Epithelial cell of proximal tubule (primary cell): ENCODE measurements at regions not wholly inside any gene's neighbourhood (a gene's known extent, or its start where the extent isn't known, plus 50 kb on each side); places are given as distances from the start of the nearest gene placed in this dataset.

Experiments
- DNase-seq: peaks from one replicate; pipeline ENCODE4 v3.0.0-alpha.2; 2011; ENCODE audit warnings: low read depth
- H3K4me3 ChIP-seq: 2 replicates; pipeline ENCODE4 v1.5.1; 2011; ENCODE audit warnings: low read depth, mild to moderate bottlenecking, low read length
- TF ChIP-seq, protein P1 (sequence below): conservative IDR thresholded peaks from 2 replicates; pipeline ENCODE4 v1.5.1; 2012; ENCODE audit warnings: low read depth, mild to moderate bottlenecking, low read length

DNA sequence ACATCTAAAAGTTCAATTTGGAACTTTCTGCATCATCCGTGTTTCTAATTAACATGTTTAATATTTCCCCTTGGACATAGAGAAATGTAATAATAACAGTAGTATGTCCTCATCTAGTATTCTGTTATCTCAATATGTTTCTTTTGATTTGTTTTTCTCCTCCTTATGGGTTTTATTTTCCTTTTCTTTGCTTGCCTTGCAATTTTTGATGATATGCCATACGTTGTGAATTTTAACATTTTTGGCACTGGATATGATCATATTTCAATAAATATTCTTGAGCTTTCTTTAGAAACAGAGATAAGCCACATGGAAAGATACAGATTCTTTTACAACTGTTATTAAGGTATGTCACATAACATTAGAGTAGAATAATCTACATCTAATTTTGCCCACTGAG lies 1316.2 kb downstream of the CDH8 start:
- DNase-seq = no peak
- no peak overlapping the region for H3K4me3 ChIP-seq
- TF ChIP-seq, protein P1, sequence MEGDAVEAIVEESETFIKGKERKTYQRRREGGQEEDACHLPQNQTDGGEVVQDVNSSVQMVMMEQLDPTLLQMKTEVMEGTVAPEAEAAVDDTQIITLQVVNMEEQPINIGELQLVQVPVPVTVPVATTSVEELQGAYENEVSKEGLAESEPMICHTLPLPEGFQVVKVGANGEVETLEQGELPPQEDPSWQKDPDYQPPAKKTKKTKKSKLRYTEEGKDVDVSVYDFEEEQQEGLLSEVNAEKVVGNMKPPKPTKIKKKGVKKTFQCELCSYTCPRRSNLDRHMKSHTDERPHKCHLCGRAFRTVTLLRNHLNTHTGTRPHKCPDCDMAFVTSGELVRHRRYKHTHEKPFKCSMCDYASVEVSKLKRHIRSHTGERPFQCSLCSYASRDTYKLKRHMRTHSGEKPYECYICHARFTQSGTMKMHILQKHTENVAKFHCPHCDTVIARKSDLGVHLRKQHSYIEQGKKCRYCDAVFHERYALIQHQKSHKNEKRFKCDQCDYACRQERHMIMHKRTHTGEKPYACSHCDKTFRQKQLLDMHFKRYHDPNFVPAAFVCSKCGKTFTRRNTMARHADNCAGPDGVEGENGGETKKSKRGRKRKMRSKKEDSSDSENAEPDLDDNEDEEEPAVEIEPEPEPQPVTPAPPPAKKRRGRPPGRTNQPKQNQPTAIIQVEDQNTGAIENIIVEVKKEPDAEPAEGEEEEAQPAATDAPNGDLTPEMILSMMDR = no peak

DNA sequence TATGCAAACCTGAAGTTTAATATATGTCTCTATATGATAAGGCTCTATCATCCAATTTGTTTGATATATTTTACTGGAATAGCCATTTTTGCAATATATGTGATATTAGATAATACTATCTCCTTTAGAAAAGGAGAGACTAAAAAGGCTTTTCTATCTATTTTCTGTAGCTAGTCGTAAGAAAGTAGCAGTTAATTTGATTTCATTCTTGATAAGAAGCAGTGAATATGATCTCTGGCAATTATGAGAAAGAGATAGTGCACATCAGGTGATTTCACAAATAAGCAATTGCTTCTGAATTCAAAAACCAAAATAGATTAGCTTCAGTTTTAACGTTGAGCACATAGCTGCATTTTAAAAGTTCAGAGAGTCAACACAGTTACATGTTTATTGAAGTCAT lies 1318.4 kb downstream of the CDH8 start:
- no peak overlapping the region for H3K4me3 ChIP-seq
- DNase-seq = no peak
- TF ChIP-seq, protein P1 = no peak

DNA sequence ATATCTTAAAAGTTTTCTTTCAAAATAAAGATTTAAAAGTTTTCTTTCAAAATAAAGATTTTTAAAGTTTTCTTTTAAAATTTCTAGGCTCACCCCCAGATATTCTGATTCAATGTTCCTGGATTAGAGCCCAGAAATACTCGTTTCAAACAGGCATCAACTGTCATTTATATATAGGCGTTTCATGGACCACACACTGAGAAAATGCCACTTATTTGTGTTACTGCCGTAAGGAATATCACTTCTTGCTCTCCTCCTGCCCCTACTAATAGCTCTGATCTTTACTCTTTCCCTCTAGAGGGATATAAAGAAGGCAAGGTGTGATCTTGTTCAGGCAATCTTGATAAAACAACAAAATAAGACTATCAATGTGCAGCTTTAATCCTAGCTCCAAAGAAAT lies 1324.1 kb downstream of the CDH8 start:
- DNase-seq = no peak
- TF ChIP-seq, protein P1 = no peak
- no peak overlapping the region for H3K4me3 ChIP-seq

DNA sequence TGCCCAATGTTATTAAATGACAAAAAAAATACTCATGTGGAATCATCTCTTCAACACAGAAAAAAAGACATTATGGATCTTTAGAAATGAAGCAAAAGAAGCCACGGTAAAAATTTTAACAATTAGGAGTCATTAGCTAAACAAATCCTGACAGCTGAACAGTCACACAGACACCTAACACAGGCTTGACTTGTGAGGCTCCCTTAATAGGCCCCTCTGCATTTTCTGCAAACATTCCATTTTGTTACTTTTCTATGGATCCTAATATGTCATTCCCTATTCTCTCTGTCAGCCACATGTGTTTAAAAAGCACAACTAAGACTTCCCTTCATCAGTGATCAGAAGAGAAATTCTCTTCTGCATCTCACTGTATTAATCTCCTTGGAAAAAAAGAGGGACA lies 1331.5 kb downstream of the CDH8 start:
- TF ChIP-seq, protein P1 = no peak
- no peak for DNase-seq
- H3K4me3 ChIP-seq = no peak overlapping the region

DNA sequence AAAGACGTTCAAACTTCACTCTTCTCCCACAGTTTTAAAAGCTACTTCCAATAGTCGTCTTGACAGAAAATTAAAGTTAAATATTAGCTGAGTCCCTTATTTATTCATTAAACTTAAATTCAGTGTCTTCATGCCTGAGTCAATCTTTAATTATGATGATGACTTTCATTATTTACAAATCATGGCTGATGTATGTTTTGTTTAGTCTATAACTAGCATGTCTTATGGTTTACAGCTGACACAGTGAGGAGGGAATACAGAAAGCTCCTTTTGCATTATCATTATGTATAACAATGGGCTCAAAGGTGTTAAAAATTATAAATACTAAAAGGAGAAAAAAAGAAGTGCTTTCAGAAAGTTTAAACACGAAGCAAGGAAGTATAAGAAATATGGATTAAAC lies 1333.1 kb downstream of the CDH8 start:
- TF ChIP-seq, protein P1 = no peak
- no peak for DNase-seq
- no peak overlapping the region for H3K4me3 ChIP-seq

DNA sequence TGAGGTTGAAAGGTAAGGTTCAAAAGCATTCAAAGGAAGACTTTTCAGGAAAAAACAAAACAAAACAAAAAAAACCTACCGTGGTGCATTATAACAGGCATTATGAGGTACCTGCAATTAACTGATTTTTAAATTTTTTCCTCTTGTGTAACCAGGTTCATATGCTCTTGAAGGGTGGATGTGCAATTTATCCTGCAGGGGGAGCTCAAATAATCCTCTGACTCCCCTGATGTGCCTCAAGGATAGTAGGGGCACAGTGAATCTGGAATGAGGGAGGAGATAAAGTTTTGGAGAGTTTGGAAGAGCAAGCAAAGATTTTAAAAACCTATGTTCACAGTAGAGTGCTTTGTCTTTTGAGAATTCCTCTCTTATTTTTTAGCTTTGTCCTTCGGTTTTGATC lies 1349.4 kb downstream of the CDH8 start:
- no peak for DNase-seq
- TF ChIP-seq, protein P1 = no peak
- no peak overlapping the region for H3K4me3 ChIP-seq

DNA sequence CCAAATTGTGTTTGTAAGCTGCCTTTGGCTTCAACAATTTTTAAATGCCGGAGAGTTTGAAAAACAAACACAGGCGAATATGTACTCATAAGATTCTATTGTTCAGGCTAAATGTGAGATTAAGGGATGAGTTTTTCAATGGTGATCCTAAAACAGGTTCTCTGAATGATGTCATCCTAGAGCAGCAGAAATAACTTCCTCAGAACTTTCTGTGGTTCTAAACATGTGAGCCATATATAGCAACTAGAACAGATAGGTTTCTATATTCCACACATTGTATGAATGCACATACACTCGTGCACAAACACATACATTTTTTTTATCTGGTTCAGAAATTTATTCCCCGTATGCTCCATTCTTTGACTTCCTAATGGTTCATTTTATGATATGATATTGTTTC lies 1352.2 kb downstream of the CDH8 start:
- no peak overlapping the region for H3K4me3 ChIP-seq
- TF ChIP-seq, protein P1 = no peak
- DNase-seq = no peak
